ENCODE measurements at regions not wholly inside any gene's neighbourhood (a gene's known extent, or its start where the extent isn't known, plus 50 kb on each side); places are given as distances from the start of the nearest gene placed in this dataset.
"Not testable (repeated sequence)": the region's sequence is repeated elsewhere in the genome, so short reads cannot be mapped to it uniquely, and the experiment has no call there.

GRCh38 chr19:30936276-30936675, 413.0 kb downstream of the TSHZ3 start:
- ATAC-seq (no peak), FAIRE-seq (no peak)

GRCh38 chr19:30935146-30935545, 414.1 kb downstream of the TSHZ3 start:
- ATAC-seq: no peak
- POLR2A ChIA-PET: no interaction called here
- Histone ChIP-seq H3K9me3 (peaks cover 8% of the 10 kb centered on the region; the same call in 1 of the 3 replicates), H3K4me2 (no peak overlapping the region), H3K4me3 (no peak overlapping the region), H3K27ac (no peak overlapping the region), H3K4me1 (no peaks in the 10 kb centered on the region)
- CTCF ChIA-PET: interaction anchor here (0.5 to 0.9 kb wide), 4 partner anchors 10 to 64 kb away, joined by 3 read pairs; no protein-coding TSS in a partner anchor
- FAIRE-seq: no peak
- DNase-seq (ENCODE audit: low read depth in 1 of 2, low spot score in 1 of 2): no peak
- TF ChIP-seq ZC3H11A (IDR thresholded peaks at IDR 0.05) (no peak), TP53 (CRISPR knock-in tag; IDR thresholded peaks at IDR 0.05) (no peak), MAX (IDR thresholded peaks at IDR 0.05) (no peak)
- WGBS (ENCODE audit: missing lambda C conversion rate): 6% methylated on average over 4 of the region's 4 CpGs

More at GRCh38 chr19:30936276-30936675, 413.0 kb downstream of the TSHZ3 start:
- Histone ChIP-seq H3K4me2 (no peak overlapping the region), H3K9me3 (peaks cover 7% of the 10 kb centered on the region; the same call in 1 of the 3 replicates), H3K4me1 (no peaks in the 10 kb centered on the region), H3K4me3 (no peak overlapping the region), H3K27ac (no peak overlapping the region)
- no peak for DNase-seq (ENCODE audit: low read depth in 1 of 2, low spot score in 1 of 2)
- CTCF ChIA-PET: interaction anchor here (1.6 kb wide), 1 partner anchor 20 kb away, joined by 4 read pairs; no protein-coding TSS in a partner anchor
- POLR2A ChIA-PET: no interaction called here
- 7% methylated on average over 5 of the region's 5 CpGs for WGBS (ENCODE audit: missing lambda C conversion rate)
- TF ChIP-seq JUN (IDR thresholded peaks at IDR 0.05) (no peak), HOXA7 (CRISPR knock-in tag; IDR thresholded peaks at IDR 0.05) (no peak), ZFP36 (IDR thresholded peaks at IDR 0.05; ENCODE audit: borderline replicate concordance, partially characterized antibody) (no peak), HES2 (IDR thresholded peaks at IDR 0.05) (no peak), ZSCAN20 (CRISPR knock-in tag; IDR thresholded peaks at IDR 0.05) (no peak), FOXS1 (CRISPR knock-in tag; IDR thresholded peaks at IDR 0.05) (no peak), CHD2 (IDR thresholded peaks at IDR 0.05; ENCODE audit: low read length, partially characterized antibody) (no peak), RAD21 (conservative IDR thresholded peaks at IDR 0.05 in 1 of 2, IDR thresholded peaks at IDR 0.05 in 1 of 2) (no peak), EHMT2 (IDR thresholded peaks at IDR 0.05; ENCODE audit: low read depth) (no peak), NR3C1 (IDR thresholded peaks at IDR 0.05) (no peak), NPAS2 (CRISPR knock-in tag; IDR thresholded peaks at IDR 0.05; ENCODE audit: borderline replicate concordance) (no peak), HEYL (CRISPR knock-in tag; IDR thresholded peaks at IDR 0.05) (no peak), PHF8 (IDR thresholded peaks at IDR 0.05; ENCODE audit: borderline replicate concordance, low read depth) (no peak), RFX5 (IDR thresholded peaks at IDR 0.05) (no peak), CTCF (IDR thresholded peaks at IDR 0.05) (no peak), SMC3 (IDR thresholded peaks at IDR 0.05) (no peak), CBX2 (IDR thresholded peaks at IDR 0.05; ENCODE audit: borderline replicate concordance, low read depth) (no peak), ESRRA (IDR thresholded peaks at IDR 0.05; ENCODE audit: borderline replicate concordance, low read length) (no peak), CEBPB (IDR thresholded peaks at IDR 0.05) (no peak), MAFK (IDR thresholded peaks at IDR 0.05; ENCODE audit: partially characterized antibody) (no peak)

GRCh38 chr19:30933454-30933853, 415.8 kb downstream of the TSHZ3 start:
- POLR2A ChIA-PET; DNase-seq (ENCODE audit: low read depth in 1 of 2, low spot score in 1 of 2); FAIRE-seq; H3K27ac ChIP-seq; H3K4me3 ChIP-seq; H3K4me2 ChIP-seq; ATAC-seq; H3K4me1 ChIP-seq: not testable (repeated sequence)
- WGBS (ENCODE audit: missing lambda C conversion rate): 7% methylated on average over 3 of the region's 3 CpGs
- peaks cover 13% of the 10 kb centered on the region for H3K9me3 ChIP-seq
- CTCF ChIA-PET: interaction anchor here (0.9 to 1.3 kb wide), 2 partner anchors 10 to 40 kb away, joined by 3 to 4 read pairs; no protein-coding TSS in a partner anchor
